Muscle layer of duodenum (tissue), 2 donors: ENCODE measurements at regions not wholly inside any gene's neighbourhood (a gene's known extent, or its start where the extent isn't known, plus 50 kb on each side); places are given as distances from the start of the nearest gene placed in this dataset.

Experiments
- H3K27ac ChIP-seq: one replicate; pipeline ENCODE4 v1.7.0; 2013; ENCODE audit warnings: mild to moderate bottlenecking, low read length
- H3K27me3 ChIP-seq: one replicate; pipeline ENCODE4 v1.7.0; 2013; ENCODE audit warnings: low read depth, mild to moderate bottlenecking, control low read depth, low read length
- H3K36me3 ChIP-seq, 2 donors: one replicate each; pipeline ENCODE4 v1.7.0; 2013; ENCODE audit warnings: low read length in 2 of 2, control low read depth in 1 of 2, mild to moderate bottlenecking in 1 of 2; ENCODE audit not compliant: insufficient read depth in 2 of 2, control insufficient read depth in 1 of 2
- H3K4me1 ChIP-seq, 2 donors: one replicate each; pipeline ENCODE4 v1.7.0; 2013; ENCODE audit warnings: low read length in 2 of 2, mild to moderate bottlenecking in 2 of 2, control low read depth in 1 of 2, moderate library complexity in 1 of 2; ENCODE audit not compliant: insufficient read depth in 2 of 2, control insufficient read depth in 1 of 2
- H3K4me3 ChIP-seq, 2 donors: one replicate each; pipeline ENCODE4 v1.7.0; 2013; ENCODE audit warnings: low read length in 2 of 2, low read depth in 1 of 2, mild to moderate bottlenecking in 1 of 2
- H3K9me3 ChIP-seq, 2 donors: one replicate each; pipeline ENCODE4 v1.7.0; 2013; ENCODE audit warnings: low read length in 2 of 2, control low read depth in 1 of 2, mild to moderate bottlenecking in 1 of 2; ENCODE audit not compliant: control insufficient read depth in 1 of 2
- donor health status: healthy.

DNA sequence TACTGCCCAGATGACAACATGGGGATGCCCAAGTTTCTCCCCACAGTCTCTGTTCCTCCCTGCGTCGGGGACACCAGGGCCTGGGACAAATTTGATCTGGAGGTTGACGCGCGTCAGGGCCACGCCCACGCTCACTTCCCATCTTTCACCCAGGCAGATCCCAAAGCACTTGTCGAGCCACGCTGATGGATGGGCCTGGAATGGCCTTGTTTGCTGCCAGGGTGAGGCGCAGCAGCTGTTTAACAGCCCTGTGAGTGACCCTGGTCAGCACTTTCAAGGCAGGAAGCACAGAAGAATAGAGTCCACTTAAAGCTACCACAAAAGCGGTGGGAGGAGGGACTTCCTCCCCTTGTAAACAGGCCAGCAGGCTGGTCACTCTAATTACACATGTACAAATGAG is 324.7 kb upstream of the JARID2 start:
- peak overlapping the region; percentile 53 for H3K27ac ChIP-seq
- H3K4me1 ChIP-seq: peaks cover 6 to 16% of the 10 kb centered on the region in 2 donors
- H3K36me3 ChIP-seq: no peaks in the 10 kb centered on the region
- no peak overlapping the region for H3K4me3 ChIP-seq
- H3K9me3 ChIP-seq: no peaks in the 10 kb centered on the region
- no peaks in the 10 kb centered on the region for H3K27me3 ChIP-seq

DNA sequence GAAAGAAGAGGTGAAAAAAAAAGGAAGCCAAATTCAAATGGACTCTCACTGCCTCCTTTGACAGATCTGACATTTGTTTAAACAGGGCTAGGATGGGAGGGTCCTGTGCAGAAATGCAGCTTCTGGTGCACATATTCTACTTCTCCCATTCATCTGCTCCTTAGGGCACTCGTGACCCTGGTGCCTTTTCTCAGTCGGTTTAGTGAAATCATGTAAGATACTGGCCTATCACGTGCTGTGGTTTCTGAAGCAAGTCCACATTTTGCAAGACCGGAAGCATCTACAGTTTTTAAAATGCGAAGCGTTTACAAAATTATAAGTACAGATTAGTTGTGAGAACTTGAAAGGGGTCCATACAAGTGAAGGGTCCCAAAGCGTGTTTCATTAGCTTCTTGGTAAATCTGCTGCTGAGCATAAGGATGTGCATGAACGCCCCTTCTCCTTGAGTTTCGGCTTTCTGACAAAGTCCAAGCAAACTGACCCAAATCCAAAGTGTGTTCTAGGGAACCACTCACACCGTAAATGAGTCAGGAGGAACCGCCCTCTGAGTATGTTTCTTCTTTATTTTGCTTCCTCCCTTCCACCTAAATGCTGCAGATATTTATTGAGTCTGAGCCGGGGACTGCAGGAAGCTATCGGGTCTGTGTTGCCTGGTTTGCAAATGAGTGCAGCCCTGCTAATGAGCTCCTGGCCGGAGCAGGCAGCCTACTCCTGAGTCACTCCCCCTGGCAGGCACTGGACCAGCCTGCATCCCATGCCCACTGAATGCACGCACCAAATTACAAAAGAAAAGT is 323.8 kb upstream of the JARID2 start:
- no peaks in the 10 kb centered on the region for H3K36me3 ChIP-seq
- no peak overlapping the region for H3K4me3 ChIP-seq
- no peaks in the 10 kb centered on the region for H3K9me3 ChIP-seq
- peaks cover 6 to 16% of the 10 kb centered on the region in 2 donors for H3K4me1 ChIP-seq
- peak overlapping the region; percentile 53 for H3K27ac ChIP-seq
- H3K27me3 ChIP-seq: no peaks in the 10 kb centered on the region

DNA sequence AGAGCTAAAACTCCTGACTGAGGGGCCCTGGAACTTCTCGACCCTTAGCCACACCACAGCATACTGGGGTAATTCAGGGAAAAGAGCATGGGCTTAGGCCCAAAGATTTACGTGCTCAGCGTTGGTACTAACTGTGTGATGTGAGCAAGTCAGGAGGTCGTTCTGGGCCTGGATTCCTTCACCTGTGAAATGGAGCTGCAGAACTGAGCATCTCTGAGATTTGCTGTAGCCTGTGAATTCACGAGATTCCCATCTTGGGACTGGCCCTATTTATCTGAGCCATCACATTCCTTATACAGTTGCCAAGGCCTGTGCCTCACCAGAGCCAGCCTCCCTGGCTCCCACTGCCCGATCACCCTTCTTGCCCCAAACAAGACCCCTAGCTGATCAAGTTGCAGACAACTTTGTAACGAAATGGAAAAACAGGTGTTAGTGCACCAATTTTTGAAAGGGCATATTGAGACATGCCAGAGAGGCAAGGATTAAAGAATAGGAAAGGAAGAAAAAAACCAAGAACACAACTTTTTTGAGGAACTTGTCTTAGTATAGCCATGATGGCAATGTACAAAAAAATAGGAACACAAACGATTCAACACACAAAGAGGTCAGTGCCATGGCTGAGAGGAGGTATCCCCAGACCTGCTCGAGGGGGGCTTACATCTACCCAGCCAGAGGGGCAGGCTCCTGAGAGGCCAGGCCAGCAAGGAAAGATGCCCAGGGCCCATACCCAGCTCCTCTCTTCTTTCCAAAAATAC is 323.0 kb upstream of the JARID2 start:
- H3K27me3 ChIP-seq: no peaks in the 10 kb centered on the region
- H3K9me3 ChIP-seq: no peaks in the 10 kb centered on the region
- H3K4me3 ChIP-seq: no peak overlapping the region
- peaks cover 6 to 16% of the 10 kb centered on the region in 2 donors for H3K4me1 ChIP-seq
- H3K27ac ChIP-seq: peak overlapping the region; percentile 53
- H3K36me3 ChIP-seq: no peaks in the 10 kb centered on the region

- no peaks in the 10 kb centered on the region for H3K27me3 ChIP-seq
- no peaks in the 10 kb centered on the region for H3K36me3 ChIP-seq
- H3K9me3 ChIP-seq: no peaks in the 10 kb centered on the region
- H3K27ac ChIP-seq: no peak overlapping the region
- H3K4me3 ChIP-seq: peak overlapping the region in 1 of 2 donors; percentile 7
- H3K4me1 ChIP-seq: peaks cover 6 to 16% of the 10 kb centered on the region in 2 donors
Measured at GRCh38 chr6:14924126-14925024, 321.5 kb upstream of the JARID2 start.

GRCh38 chr6:14925025-14925698 is 320.7 kb upstream of the JARID2 start:
- Histone ChIP-seq H3K27me3 (no peaks in the 10 kb centered on the region), H3K36me3 (no peaks in the 10 kb centered on the region), H3K9me3 (no peaks in the 10 kb centered on the region), H3K4me3 (peak overlapping the region in 1 of 2 donors; percentile 7), H3K27ac (no peak overlapping the region), H3K4me1 (peaks cover 6 to 16% of the 10 kb centered on the region in 2 donors)

- no peak overlapping the region for H3K4me3 ChIP-seq
Measured at GRCh38 chr6:14925699-14926026, 320.2 kb upstream of the JARID2 start.

GRCh38 chr6:14927398-14927797 is 318.5 kb upstream of the JARID2 start:
- no peak overlapping the region for H3K27ac ChIP-seq
- no peaks in the 10 kb centered on the region for H3K27me3 ChIP-seq

More at GRCh38 chr6:14925699-14926026, 320.2 kb upstream of the JARID2 start:
- H3K36me3 ChIP-seq: no peaks in the 10 kb centered on the region
- H3K9me3 ChIP-seq: no peaks in the 10 kb centered on the region
- no peaks in the 10 kb centered on the region for H3K27me3 ChIP-seq
- H3K4me1 ChIP-seq: peaks cover 6 to 16% of the 10 kb centered on the region in 2 donors
- no peak overlapping the region for H3K27ac ChIP-seq

GRCh38 chr6:14929291-14929690 is 316.6 kb upstream of the JARID2 start:
- no peaks in the 10 kb centered on the region for H3K36me3 ChIP-seq
- peaks cover 0 to 15% of the 10 kb centered on the region in 2 donors for H3K4me1 ChIP-seq
- no peak overlapping the region for H3K4me3 ChIP-seq
- no peaks in the 10 kb centered on the region for H3K9me3 ChIP-seq
- H3K27me3 ChIP-seq: no peaks in the 10 kb centered on the region
- H3K27ac ChIP-seq: no peak overlapping the region

More at GRCh38 chr6:14927398-14927797, 318.5 kb upstream of the JARID2 start:
- Histone ChIP-seq H3K9me3 (no peaks in the 10 kb centered on the region), H3K4me1 (peaks cover 0 to 13% of the 10 kb centered on the region in 2 donors), H3K36me3 (no peaks in the 10 kb centered on the region), H3K4me3 (no peak overlapping the region)

DNA sequence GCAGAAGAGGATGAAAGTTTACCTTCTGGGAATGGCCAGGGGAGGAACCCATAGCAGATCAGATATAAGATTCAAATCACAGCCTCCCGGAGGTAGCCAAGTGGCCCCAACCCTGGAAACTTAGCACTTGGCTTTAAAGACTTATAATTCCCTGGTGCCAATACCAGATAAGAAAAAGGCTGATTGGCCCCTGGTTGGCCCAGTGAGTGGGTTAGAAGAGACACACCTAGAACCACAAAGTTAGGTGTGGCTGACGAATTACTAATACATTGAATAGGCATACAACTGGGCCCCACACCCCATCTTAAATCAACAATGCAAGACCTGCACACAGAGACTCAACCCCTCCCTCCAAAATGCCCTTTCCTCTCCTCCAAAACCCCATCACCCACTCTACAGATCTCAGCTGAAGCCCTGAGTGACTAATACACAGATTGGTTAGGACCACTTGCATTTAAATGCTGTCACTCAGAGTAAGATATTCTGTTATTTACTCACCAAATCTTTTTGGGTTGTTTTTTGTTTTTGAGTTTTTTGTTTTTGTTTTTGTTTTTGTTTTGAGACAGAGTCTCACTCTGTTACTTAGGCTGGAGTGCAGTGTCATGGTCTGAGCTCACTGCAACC is 315.4 kb upstream of the JARID2 start:
- Histone ChIP-seq H3K4me1 (peaks cover 0 to 5% of the 10 kb centered on the region in 2 donors), H3K36me3 (no peaks in the 10 kb centered on the region), H3K4me3 (no peak overlapping the region), H3K27me3 (no peaks in the 10 kb centered on the region), H3K9me3 (no peaks in the 10 kb centered on the region), H3K27ac (no peak overlapping the region)

DNA sequence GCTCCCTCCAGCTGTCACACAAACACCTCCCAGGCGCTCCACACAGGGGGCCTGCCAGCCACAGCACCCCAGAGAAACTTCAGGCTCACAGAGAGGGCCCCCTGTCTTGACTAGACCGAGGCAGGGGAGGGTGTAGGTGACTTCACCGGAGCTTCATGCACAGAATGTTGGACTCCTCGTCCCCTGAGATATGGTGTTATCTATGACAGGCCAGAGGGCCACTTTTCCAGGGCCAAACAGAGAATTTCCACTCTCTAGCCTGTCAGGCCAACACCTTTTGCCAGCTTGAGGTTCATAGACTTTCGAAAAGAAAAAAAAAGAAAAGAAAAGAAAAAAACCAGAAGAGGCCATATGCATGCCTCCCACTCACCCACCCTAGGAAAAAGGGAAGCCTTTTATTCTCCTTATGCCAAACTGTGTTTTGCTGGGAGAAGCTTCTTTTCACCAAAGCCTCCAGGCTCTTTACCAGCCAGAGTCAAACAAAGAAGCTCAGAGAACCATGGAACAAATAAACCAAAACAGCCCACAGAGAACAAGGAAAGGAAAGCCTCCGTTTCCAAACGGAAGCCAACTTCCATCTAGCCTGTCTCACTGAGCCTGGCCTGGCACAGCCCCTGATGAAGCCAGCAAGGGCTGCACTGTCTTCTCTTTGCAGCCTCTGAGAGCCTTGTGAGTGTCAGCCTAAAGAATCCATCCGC is 313.2 kb upstream of the JARID2 start:
- no peak overlapping the region for H3K4me3 ChIP-seq
- H3K9me3 ChIP-seq: no peaks in the 10 kb centered on the region
- no peak overlapping the region for H3K27ac ChIP-seq
- H3K36me3 ChIP-seq: no peaks in the 10 kb centered on the region
- H3K4me1 ChIP-seq: peaks cover 0 to 3% of the 10 kb centered on the region in 2 donors
- H3K27me3 ChIP-seq: no peaks in the 10 kb centered on the region
